ENCODE measurements at regions not wholly inside any gene's neighbourhood (a gene's known extent, or its start where the extent isn't known, plus 50 kb on each side); places are given as distances from the start of the nearest gene placed in this dataset.

DNA sequence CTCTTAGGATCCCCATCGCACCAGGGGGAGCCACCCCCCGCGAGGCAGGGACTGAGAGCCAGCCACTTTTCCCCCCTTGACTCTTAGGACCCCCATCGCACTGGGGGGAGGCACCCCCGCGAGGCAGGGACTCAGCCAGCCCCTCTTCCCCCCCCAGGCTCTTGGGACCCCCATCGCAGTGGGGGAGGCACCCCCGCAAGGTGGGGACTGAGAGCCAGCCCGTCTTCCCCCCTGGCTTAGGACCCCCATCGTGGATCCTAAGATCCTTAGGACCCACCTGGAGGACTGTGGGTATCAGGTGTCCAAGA, 365.2 kb upstream of the SPRY2 start:
- H4K20me1 ChIP-seq (ENCODE audit: insufficient read depth): no peaks in the 10 kb centered on the region
- no peaks in the 10 kb centered on the region for H3K36me3 ChIP-seq (ENCODE audit: insufficient read depth, low read length)
- no peaks in the 10 kb centered on the region for H3K27me3 ChIP-seq (ENCODE audit: insufficient read depth, low read depth, low read length)
- no peak overlapping the region for H3K4me2 ChIP-seq (ENCODE audit: low read length)
- H3K4me3 ChIP-seq (ENCODE audit: low read length): no peak overlapping the region
- H3K9ac ChIP-seq (ENCODE audit: low read length): no peak overlapping the region
- H2AFZ ChIP-seq (ENCODE audit: low read depth, low read length): no peak overlapping the region
- TF ChIP-seq TAF1 (IDR thresholded peaks at IDR 0.05; ENCODE audit: low read depth): no peak
- no peak for TF ChIP-seq RAD21 (conservative IDR thresholded peaks at IDR 0.05)
- no peak for TF ChIP-seq EP300 (conservative IDR thresholded peaks at IDR 0.05; ENCODE audit: poor library complexity, severe bottlenecking)
- TF ChIP-seq, protein P1, sequence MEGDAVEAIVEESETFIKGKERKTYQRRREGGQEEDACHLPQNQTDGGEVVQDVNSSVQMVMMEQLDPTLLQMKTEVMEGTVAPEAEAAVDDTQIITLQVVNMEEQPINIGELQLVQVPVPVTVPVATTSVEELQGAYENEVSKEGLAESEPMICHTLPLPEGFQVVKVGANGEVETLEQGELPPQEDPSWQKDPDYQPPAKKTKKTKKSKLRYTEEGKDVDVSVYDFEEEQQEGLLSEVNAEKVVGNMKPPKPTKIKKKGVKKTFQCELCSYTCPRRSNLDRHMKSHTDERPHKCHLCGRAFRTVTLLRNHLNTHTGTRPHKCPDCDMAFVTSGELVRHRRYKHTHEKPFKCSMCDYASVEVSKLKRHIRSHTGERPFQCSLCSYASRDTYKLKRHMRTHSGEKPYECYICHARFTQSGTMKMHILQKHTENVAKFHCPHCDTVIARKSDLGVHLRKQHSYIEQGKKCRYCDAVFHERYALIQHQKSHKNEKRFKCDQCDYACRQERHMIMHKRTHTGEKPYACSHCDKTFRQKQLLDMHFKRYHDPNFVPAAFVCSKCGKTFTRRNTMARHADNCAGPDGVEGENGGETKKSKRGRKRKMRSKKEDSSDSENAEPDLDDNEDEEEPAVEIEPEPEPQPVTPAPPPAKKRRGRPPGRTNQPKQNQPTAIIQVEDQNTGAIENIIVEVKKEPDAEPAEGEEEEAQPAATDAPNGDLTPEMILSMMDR (IDR thresholded peaks at IDR 0.05; ENCODE audit: poor library complexity, severe bottlenecking): no peak
- no peak for TF ChIP-seq MXI1 (conservative IDR thresholded peaks at IDR 0.05; ENCODE audit: poor library complexity, severe bottlenecking)
- TF ChIP-seq SMC3 (conservative IDR thresholded peaks at IDR 0.05; ENCODE audit: poor library complexity): no peak
- TF ChIP-seq, protein P2, sequence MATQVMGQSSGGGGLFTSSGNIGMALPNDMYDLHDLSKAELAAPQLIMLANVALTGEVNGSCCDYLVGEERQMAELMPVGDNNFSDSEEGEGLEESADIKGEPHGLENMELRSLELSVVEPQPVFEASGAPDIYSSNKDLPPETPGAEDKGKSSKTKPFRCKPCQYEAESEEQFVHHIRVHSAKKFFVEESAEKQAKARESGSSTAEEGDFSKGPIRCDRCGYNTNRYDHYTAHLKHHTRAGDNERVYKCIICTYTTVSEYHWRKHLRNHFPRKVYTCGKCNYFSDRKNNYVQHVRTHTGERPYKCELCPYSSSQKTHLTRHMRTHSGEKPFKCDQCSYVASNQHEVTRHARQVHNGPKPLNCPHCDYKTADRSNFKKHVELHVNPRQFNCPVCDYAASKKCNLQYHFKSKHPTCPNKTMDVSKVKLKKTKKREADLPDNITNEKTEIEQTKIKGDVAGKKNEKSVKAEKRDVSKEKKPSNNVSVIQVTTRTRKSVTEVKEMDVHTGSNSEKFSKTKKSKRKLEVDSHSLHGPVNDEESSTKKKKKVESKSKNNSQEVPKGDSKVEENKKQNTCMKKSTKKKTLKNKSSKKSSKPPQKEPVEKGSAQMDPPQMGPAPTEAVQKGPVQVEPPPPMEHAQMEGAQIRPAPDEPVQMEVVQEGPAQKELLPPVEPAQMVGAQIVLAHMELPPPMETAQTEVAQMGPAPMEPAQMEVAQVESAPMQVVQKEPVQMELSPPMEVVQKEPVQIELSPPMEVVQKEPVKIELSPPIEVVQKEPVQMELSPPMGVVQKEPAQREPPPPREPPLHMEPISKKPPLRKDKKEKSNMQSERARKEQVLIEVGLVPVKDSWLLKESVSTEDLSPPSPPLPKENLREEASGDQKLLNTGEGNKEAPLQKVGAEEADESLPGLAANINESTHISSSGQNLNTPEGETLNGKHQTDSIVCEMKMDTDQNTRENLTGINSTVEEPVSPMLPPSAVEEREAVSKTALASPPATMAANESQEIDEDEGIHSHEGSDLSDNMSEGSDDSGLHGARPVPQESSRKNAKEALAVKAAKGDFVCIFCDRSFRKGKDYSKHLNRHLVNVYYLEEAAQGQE (IDR thresholded peaks at IDR 0.05; ENCODE audit: borderline replicate concordance): no peak
- TF ChIP-seq POLR2AphosphoS5 (IDR thresholded peaks at IDR 0.05): no peak
- TF ChIP-seq EZH2 (IDR thresholded peaks at IDR 0.05; ENCODE audit: borderline replicate concordance, insufficient read depth, low read length, poor library complexity, severe bottlenecking): no peak
- no peaks in the 10 kb centered on the region for H3K79me2 ChIP-seq (replicated peaks; ENCODE audit: insufficient read depth, low read length)
- no peak overlapping the region for H3K27ac ChIP-seq (ENCODE audit: low read length)
- H3K9me3 ChIP-seq (ENCODE audit: low read length): no peaks in the 10 kb centered on the region
- no peaks in the 10 kb centered on the region for H3F3A ChIP-seq (ENCODE audit: insufficient read depth, low read length, poor library complexity, severe bottlenecking)
- no peaks in the 10 kb centered on the region for H3K9me2 ChIP-seq (ENCODE audit: insufficient read depth, low read length)

DNA sequence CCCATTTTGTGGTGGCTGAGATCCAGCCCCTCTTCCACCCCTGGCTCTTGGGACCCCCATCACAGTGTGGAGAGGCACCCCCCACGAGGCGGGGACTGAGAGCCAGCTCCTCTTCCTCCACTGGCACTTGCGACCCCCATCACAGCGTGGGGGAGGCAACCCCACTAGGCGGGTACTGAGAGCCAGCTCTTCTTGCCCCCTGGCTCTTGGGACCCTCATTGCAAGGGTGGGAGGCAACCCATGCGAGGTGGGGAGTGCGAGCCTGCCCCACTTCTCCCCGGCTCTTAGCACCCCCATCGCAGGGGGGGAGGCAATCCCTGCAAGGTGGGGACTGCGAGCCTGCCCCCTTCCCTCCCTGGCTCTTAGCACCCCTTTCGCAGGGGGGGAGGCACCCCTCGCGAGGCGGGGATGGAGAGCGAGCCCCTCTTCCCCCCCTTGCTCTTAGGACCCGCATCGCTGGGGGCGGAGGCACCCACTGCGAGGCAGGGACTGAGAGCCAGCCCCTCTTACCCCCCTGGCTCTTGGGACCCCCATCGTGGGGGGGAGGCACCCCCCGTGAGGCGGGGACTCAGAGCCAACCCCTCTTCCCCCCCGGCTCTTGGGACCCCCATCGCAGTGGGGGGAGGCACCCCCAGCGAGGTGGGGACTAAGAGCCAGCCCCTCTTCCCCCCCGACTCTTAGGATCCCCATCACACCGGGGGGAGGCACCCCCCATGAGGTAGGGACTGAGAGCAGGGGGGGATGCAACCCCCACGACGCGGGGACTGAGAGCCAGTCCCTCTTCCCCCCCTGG, 364.6 kb upstream of the SPRY2 start:
- H3K27ac ChIP-seq (ENCODE audit: low read length): no peak overlapping the region
- H3K9me2 ChIP-seq (ENCODE audit: insufficient read depth, low read length): no peaks in the 10 kb centered on the region
- no peaks in the 10 kb centered on the region for H3K27me3 ChIP-seq (ENCODE audit: insufficient read depth, low read depth, low read length)
- H3K9me3 ChIP-seq (ENCODE audit: low read length): no peaks in the 10 kb centered on the region
- H3K4me3 ChIP-seq (ENCODE audit: low read length): no peak overlapping the region
- no peak overlapping the region for H3K4me2 ChIP-seq (ENCODE audit: low read length)
- no peak for TF ChIP-seq TAF1 (IDR thresholded peaks at IDR 0.05; ENCODE audit: low read depth)
- TF ChIP-seq SMC3 (conservative IDR thresholded peaks at IDR 0.05; ENCODE audit: poor library complexity): no peak
- no peak for TF ChIP-seq POLR2AphosphoS5 (IDR thresholded peaks at IDR 0.05)
- TF ChIP-seq RAD21 (conservative IDR thresholded peaks at IDR 0.05): no peak
- TF ChIP-seq, protein P1 (IDR thresholded peaks at IDR 0.05; ENCODE audit: poor library complexity, severe bottlenecking): no peak
- TF ChIP-seq EZH2 (IDR thresholded peaks at IDR 0.05; ENCODE audit: borderline replicate concordance, insufficient read depth, low read length, poor library complexity, severe bottlenecking): no peak
- no peak for TF ChIP-seq MXI1 (conservative IDR thresholded peaks at IDR 0.05; ENCODE audit: poor library complexity, severe bottlenecking)
- no peak for TF ChIP-seq EP300 (conservative IDR thresholded peaks at IDR 0.05; ENCODE audit: poor library complexity, severe bottlenecking)
- TF ChIP-seq, protein P2 (IDR thresholded peaks at IDR 0.05; ENCODE audit: borderline replicate concordance): no peak
- no peaks in the 10 kb centered on the region for H3K36me3 ChIP-seq (ENCODE audit: insufficient read depth, low read length)
- H2AFZ ChIP-seq (ENCODE audit: low read depth, low read length): no peak overlapping the region
- H3K79me2 ChIP-seq (replicated peaks; ENCODE audit: insufficient read depth, low read length): no peaks in the 10 kb centered on the region
- H3K9ac ChIP-seq (ENCODE audit: low read length): no peak overlapping the region
- H3F3A ChIP-seq (ENCODE audit: insufficient read depth, low read length, poor library complexity, severe bottlenecking): no peaks in the 10 kb centered on the region
- no peaks in the 10 kb centered on the region for H4K20me1 ChIP-seq (ENCODE audit: insufficient read depth)
